ENCODE measurements at regions not wholly inside any gene's neighbourhood (a gene's known extent, or its start where the extent isn't known, plus 50 kb on each side); places are given as distances from the start of the nearest gene placed in this dataset.

- no peaks in the 10 kb centered on the region for H4K20me1 ChIP-seq
- H3K27me3 ChIP-seq = no peaks in the 10 kb centered on the region
Measured at GRCh38 chr6:92784235-92784634, 635.1 kb downstream of the EPHA7 start.

GRCh38 chr6:92779746-92780145 is 639.6 kb downstream of the EPHA7 start:
- Histone ChIP-seq H3K9ac (no peak overlapping the region), H3K4me1 (no peaks in the 10 kb centered on the region), H3K4me2 (no peak overlapping the region), H3K27ac (no peak overlapping the region), H3K36me3 (no peaks in the 10 kb centered on the region), H4K20me1 (no peaks in the 10 kb centered on the region), H3K9me3 (no peaks in the 10 kb centered on the region), H3K4me3 (no peak overlapping the region), H3K27me3 (no peaks in the 10 kb centered on the region)
- TF ChIP-seq Cebpa-rat (IDR thresholded peaks at IDR 0.05) = no peak

More at GRCh38 chr6:92784235-92784634, 635.1 kb downstream of the EPHA7 start:
- no peak for TF ChIP-seq Cebpa-rat (IDR thresholded peaks at IDR 0.05)
- no peak overlapping the region for H3K4me3 ChIP-seq
- H3K9me3 ChIP-seq = no peaks in the 10 kb centered on the region
- H3K9ac ChIP-seq = no peak overlapping the region
- H3K27ac ChIP-seq = no peak overlapping the region
- no peaks in the 10 kb centered on the region for H3K4me1 ChIP-seq
- H3K4me2 ChIP-seq = no peak overlapping the region
- H3K36me3 ChIP-seq = no peaks in the 10 kb centered on the region

- Histone ChIP-seq H4K20me1 (no peaks in the 10 kb centered on the region), H3K27ac (no peak overlapping the region), H3K36me3 (no peaks in the 10 kb centered on the region), H3K9me3 (no peaks in the 10 kb centered on the region), H3K9ac (no peak overlapping the region), H3K4me2 (no peak overlapping the region), H3K4me3 (no peak overlapping the region), H3K4me1 (no peaks in the 10 kb centered on the region), H3K27me3 (no peaks in the 10 kb centered on the region)
- no peak for TF ChIP-seq Cebpa-rat (IDR thresholded peaks at IDR 0.05)
Measured at GRCh38 chr6:92777146-92777740, 642.1 kb downstream of the EPHA7 start.

- H3K4me3 ChIP-seq = no peak overlapping the region
- no peak overlapping the region for H3K4me2 ChIP-seq
- H3K9me3 ChIP-seq = no peaks in the 10 kb centered on the region
- no peak for TF ChIP-seq Cebpa-rat (IDR thresholded peaks at IDR 0.05)
- H3K9ac ChIP-seq = no peak overlapping the region
- H3K27ac ChIP-seq = no peak overlapping the region
- H3K36me3 ChIP-seq = no peaks in the 10 kb centered on the region
- no peaks in the 10 kb centered on the region for H3K27me3 ChIP-seq
- H4K20me1 ChIP-seq = no peaks in the 10 kb centered on the region
- H3K4me1 ChIP-seq = no peaks in the 10 kb centered on the region
Measured at GRCh38 chr6:92770540-92770939, 648.8 kb downstream of the EPHA7 start.

GRCh38 chr6:92767101-92767500 is 652.3 kb downstream of the EPHA7 start:
- Histone ChIP-seq H3K9me3 (no peaks in the 10 kb centered on the region), H3K4me2 (no peak overlapping the region), H3K4me1 (no peaks in the 10 kb centered on the region), H3K9ac (no peak overlapping the region), H3K27ac (no peak overlapping the region), H3K36me3 (no peaks in the 10 kb centered on the region), H3K4me3 (no peak overlapping the region), H4K20me1 (no peaks in the 10 kb centered on the region), H3K27me3 (no peaks in the 10 kb centered on the region)
- TF ChIP-seq Cebpa-rat (IDR thresholded peaks at IDR 0.05) = no peak

GRCh38 chr6:92763680-92764079 is 655.7 kb downstream of the EPHA7 start:
- H3K9ac ChIP-seq = no peak overlapping the region
- no peak overlapping the region for H3K27ac ChIP-seq
- no peak for TF ChIP-seq Cebpa-rat (IDR thresholded peaks at IDR 0.05)
- no peaks in the 10 kb centered on the region for H3K9me3 ChIP-seq
- H3K27me3 ChIP-seq = no peaks in the 10 kb centered on the region
- no peak overlapping the region for H3K4me2 ChIP-seq
- H3K4me3 ChIP-seq = no peak overlapping the region
- H4K20me1 ChIP-seq = no peaks in the 10 kb centered on the region
- no peaks in the 10 kb centered on the region for H3K36me3 ChIP-seq
- H3K4me1 ChIP-seq = no peaks in the 10 kb centered on the region

- H3K4me3 ChIP-seq = no peak overlapping the region
- no peak overlapping the region for H3K9ac ChIP-seq
- TF ChIP-seq Cebpa-rat (IDR thresholded peaks at IDR 0.05) = no peak
- no peaks in the 10 kb centered on the region for H3K27me3 ChIP-seq
- H3K27ac ChIP-seq = no peak overlapping the region
- no peaks in the 10 kb centered on the region for H3K9me3 ChIP-seq
- no peak overlapping the region for H3K4me2 ChIP-seq
- no peaks in the 10 kb centered on the region for H3K36me3 ChIP-seq
- H3K4me1 ChIP-seq = no peaks in the 10 kb centered on the region
- H4K20me1 ChIP-seq = no peaks in the 10 kb centered on the region
Measured at GRCh38 chr6:92763274-92763584, 656.1 kb downstream of the EPHA7 start.

DNA sequence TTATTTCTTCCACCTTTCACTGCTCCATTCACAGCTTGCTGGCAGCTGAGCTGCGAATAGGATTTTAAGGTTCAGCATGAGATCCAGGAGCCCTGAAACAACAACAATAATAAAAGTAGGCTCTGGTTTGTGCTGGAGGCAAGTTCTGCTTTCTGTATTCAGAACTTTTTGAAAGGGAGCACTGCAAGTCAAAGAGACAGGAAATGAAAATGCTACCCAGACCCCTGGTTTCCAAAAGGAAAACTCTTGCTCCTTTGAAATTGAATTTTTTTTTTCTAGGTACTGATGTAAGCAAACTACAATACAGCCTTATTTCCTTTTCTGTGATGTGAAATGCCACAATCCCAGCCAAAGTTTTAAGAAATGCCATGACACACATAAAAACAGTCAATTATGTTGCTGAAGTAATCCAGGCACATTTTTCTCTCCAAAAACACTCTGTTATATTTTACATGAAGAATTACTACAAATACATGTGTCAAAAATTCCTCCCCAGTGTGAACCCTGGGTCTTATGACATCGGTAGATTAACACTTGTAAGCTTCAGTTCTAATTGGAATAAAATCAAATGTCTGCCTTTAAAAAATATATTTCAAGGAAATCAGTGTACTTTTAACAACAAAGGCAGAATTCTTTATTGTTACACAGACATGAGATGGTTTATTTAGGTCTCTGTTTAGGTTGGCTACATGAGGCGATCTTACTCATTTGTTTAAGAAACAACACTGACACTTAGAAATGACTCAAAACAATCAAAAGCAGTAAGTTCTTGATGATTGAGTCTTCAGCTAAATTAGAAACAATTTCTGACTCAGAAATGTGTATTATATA is 656.7 kb downstream of the EPHA7 start:
- Histone ChIP-seq H3K4me2 (no peak overlapping the region), H3K4me1 (no peaks in the 10 kb centered on the region), H3K9me3 (no peaks in the 10 kb centered on the region), H4K20me1 (no peaks in the 10 kb centered on the region), H3K36me3 (no peaks in the 10 kb centered on the region), H3K9ac (no peak overlapping the region), H3K27me3 (no peaks in the 10 kb centered on the region), H3K27ac (no peak overlapping the region), H3K4me3 (no peak overlapping the region)
- TF ChIP-seq Cebpa-rat (IDR thresholded peaks at IDR 0.05) = no peak

DNA sequence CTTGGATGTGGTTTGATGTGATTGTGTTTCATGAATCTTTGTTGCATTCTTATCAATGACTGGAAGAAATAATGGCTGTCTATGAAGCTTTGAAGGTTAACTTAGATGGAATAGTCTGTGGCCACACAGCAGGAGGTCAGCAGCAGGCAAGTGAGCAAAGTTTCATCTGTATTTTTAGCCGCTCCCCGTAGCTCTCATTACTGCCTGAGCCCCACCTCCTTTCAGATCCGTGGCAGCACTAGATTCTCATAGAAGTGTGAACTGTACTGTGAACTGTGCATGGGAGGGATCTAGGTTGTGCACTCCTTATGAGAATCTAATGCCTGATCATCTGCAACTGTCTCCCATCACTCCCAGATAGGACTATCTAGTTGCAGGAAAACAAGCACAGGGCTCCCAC is 660.2 kb downstream of the EPHA7 start:
- no peaks in the 10 kb centered on the region for H3K27me3 ChIP-seq
- H3K4me3 ChIP-seq = no peak overlapping the region
- H4K20me1 ChIP-seq = no peaks in the 10 kb centered on the region
- no peak for TF ChIP-seq Cebpa-rat (IDR thresholded peaks at IDR 0.05)
- no peak overlapping the region for H3K9ac ChIP-seq
- H3K4me1 ChIP-seq = no peaks in the 10 kb centered on the region
- H3K9me3 ChIP-seq = no peaks in the 10 kb centered on the region
- H3K27ac ChIP-seq = no peak overlapping the region
- H3K36me3 ChIP-seq = no peaks in the 10 kb centered on the region
- H3K4me2 ChIP-seq = no peak overlapping the region

- no peak overlapping the region for H3K4me2 ChIP-seq
Measured at GRCh38 chr6:92757925-92758324, 661.4 kb downstream of the EPHA7 start.

More at GRCh38 chr6:92757925-92758324, 661.4 kb downstream of the EPHA7 start:
- H3K27me3 ChIP-seq = no peaks in the 10 kb centered on the region
- TF ChIP-seq Cebpa-rat (IDR thresholded peaks at IDR 0.05) = no peak
- H4K20me1 ChIP-seq = no peaks in the 10 kb centered on the region
- H3K36me3 ChIP-seq = no peaks in the 10 kb centered on the region
- no peak overlapping the region for H3K4me3 ChIP-seq
- no peaks in the 10 kb centered on the region for H3K4me1 ChIP-seq
- H3K9me3 ChIP-seq = 0 out of 2 replicates have a peak, but pooled peaks cover 3% of the 10 kb centered on the region
- H3K9ac ChIP-seq = no peak overlapping the region
- no peak overlapping the region for H3K27ac ChIP-seq

All from BLaER1 (cell line).